ENCODE measurements at regions not wholly inside any gene's neighbourhood (a gene's known extent, or its start where the extent isn't known, plus 50 kb on each side); places are given as distances from the start of the nearest gene placed in this dataset.
"Not testable (repeated sequence)": the region's sequence is repeated elsewhere in the genome, so short reads cannot be mapped to it uniquely, and the experiment has no call there.

GRCh38 chr6:34646714-34647113, 49.9 kb downstream of the ILRUN start:
- no peak for TF ChIP-seq CTCF (conservative IDR thresholded peaks at IDR 0.05; ENCODE audit: low read depth, low read length)
- no peak overlapping the region for H3K4me3 ChIP-seq (ENCODE audit: low read length)
- no peak for DNase-seq (ENCODE audit: low read depth)

GRCh38 chr6:34645627-34646026, 50.9 kb downstream of the ILRUN start:
- no peak overlapping the region for H3K4me3 ChIP-seq (ENCODE audit: low read length)
- DNase-seq (ENCODE audit: low read depth), result no peak
- no peak for TF ChIP-seq CTCF (conservative IDR thresholded peaks at IDR 0.05; ENCODE audit: low read depth, low read length)

- no peak overlapping the region for H3K4me3 ChIP-seq (ENCODE audit: low read length)
- TF ChIP-seq CTCF (conservative IDR thresholded peaks at IDR 0.05; ENCODE audit: low read depth, low read length), result no peak
- DNase-seq (ENCODE audit: low read depth), result no peak
Observed at GRCh38 chr6:34644716-34645115, 51.9 kb downstream of the ILRUN start.

GRCh38 chr6:34642427-34642826, 54.1 kb downstream of the ILRUN start:
- H3K4me3 ChIP-seq (ENCODE audit: low read length), result no peak overlapping the region
- DNase-seq (ENCODE audit: low read depth), result no peak
- no peak for TF ChIP-seq CTCF (conservative IDR thresholded peaks at IDR 0.05; ENCODE audit: low read depth, low read length)

GRCh38 chr6:34640074-34640849, 56.3 kb downstream of the ILRUN start:
- DNase-seq (ENCODE audit: low read depth); H3K4me3 ChIP-seq (ENCODE audit: low read length): not testable (repeated sequence)

GRCh38 chr6:34638834-34639736, 57.5 kb downstream of the ILRUN start:
- no peak overlapping the region for H3K4me3 ChIP-seq (ENCODE audit: low read length)
- no peak for DNase-seq (ENCODE audit: low read depth)
- no peak for TF ChIP-seq CTCF (conservative IDR thresholded peaks at IDR 0.05; ENCODE audit: low read depth, low read length)

GRCh38 chr6:34633785-34634184, 62.8 kb downstream of the ILRUN start:
- H3K4me3 ChIP-seq (ENCODE audit: low read length), result no peak overlapping the region
- TF ChIP-seq CTCF (conservative IDR thresholded peaks at IDR 0.05; ENCODE audit: low read depth, low read length), result no peak
- no peak for DNase-seq (ENCODE audit: low read depth)
